Upper lobe of left lung (tissue), 6 donors: ENCODE measurements at regions not wholly inside any gene's neighbourhood (a gene's known extent, or its start where the extent isn't known, plus 50 kb on each side); places are given as distances from the start of the nearest gene placed in this dataset.

Source experiments
- ATAC-seq, 2 donors: fragments of 200-7000 bp; cut with Tn5 transposase; one replicate each; pipeline ENCODE4 v1.9.1; 2022; ENCODE audit warnings: mild to moderate bottlenecking in 2 of 2, moderate library complexity in 2 of 2; ENCODE audit not compliant: low FRiP score in 2 of 2
- DNase-seq, 2 donors: peaks; one replicate each; pipeline ENCODE4 v3.0.0-alpha.2; 2019 to 2020
- H3K27ac ChIP-seq, 4 donors: fragments of 200-600 bp; sonication (generic); one replicate each; pipeline ENCODE4 v1.5.1; 2016 to 2019
- H3K27me3 ChIP-seq, 4 donors: fragments of 200-600 bp; sonication (generic); one replicate each; pipeline ENCODE4 v1.5.1; 2017 to 2019
- H3K36me3 ChIP-seq, 4 donors: fragments of 200-600 bp; sonication (generic); one replicate each; pipeline ENCODE4 v1.5.1; 2016 to 2019
- H3K4me1 ChIP-seq, 4 donors: fragments of 200-600 bp; sonication (generic); one replicate each; pipeline ENCODE4 v1.5.1; 2018 to 2019
- H3K4me3 ChIP-seq, 4 donors: fragments of 200-600 bp; sonication (generic); one replicate each; pipeline ENCODE4 v1.5.1; 2017 to 2019; ENCODE audit warnings: mild to moderate bottlenecking in 2 of 4, moderate library complexity in 1 of 4
- H3K9me3 ChIP-seq, 4 donors: fragments of 200-600 bp; sonication (generic); one replicate each; pipeline ENCODE4 v1.5.1; 2018 to 2019
- CTCF ChIP-seq, 6 experiments: fragments of 450-650 bp in 4 of 6; fragments of 200-600 bp in 2 of 6; sonication (generic) in 2 of 6; IDR thresholded peaks; one replicate each; pipeline ENCODE4 v1.5.1; 2016 to 2019; ENCODE audit warnings: antibody characterized with exemption in 6 of 6
- EP300 ChIP-seq, 4 donors: sonication (generic); formaldehyde crosslinking; IDR thresholded peaks; one replicate each; pipeline ENCODE4 v1.5.1; 2017; ENCODE audit warnings: antibody characterized with exemption in 4 of 4, control low read depth in 2 of 4
- POLR2A ChIP-seq, 4 donors: fragments of 450-650 bp; IDR thresholded peaks; one replicate each; pipeline ENCODE4 v1.5.1; 2016 to 2017; ENCODE audit warnings: antibody characterized with exemption in 4 of 4, mild to moderate bottlenecking in 2 of 4
- POLR2AphosphoS5 ChIP-seq, 2 donors: sonication (generic); formaldehyde crosslinking; IDR thresholded peaks; one replicate each; pipeline ENCODE4 v1.5.1; 2017; ENCODE audit warnings: antibody characterized with exemption in 2 of 2
- WGBS, 2 donors: methylation state at CpG; one replicate each; pipeline ENCODE4 v1.1.5; 2017 to 2018; 5-methylcytosine and 5-hydroxymethylcytosine counted together
- donor health status: DM: no; HTN: no; CAD: no; lungs with moderate emphysema.
- donor health status: DM: no; HTN: yes; CAD: no; lungs with severe emphysema.

- no peak overlapping the region for H3K4me3 ChIP-seq
- H3K36me3 ChIP-seq, result no peaks in the 10 kb centered on the region
- DNase-seq (no peak), ATAC-seq (no peak)
- H3K9me3 ChIP-seq, result no peaks in the 10 kb centered on the region
- peaks cover 0 to 2% (median 0%) of the 10 kb centered on the region in 4 donors for H3K4me1 ChIP-seq
- no peaks in the 10 kb centered on the region for H3K27me3 ChIP-seq
- H3K27ac ChIP-seq, result no peak overlapping the region
- TF ChIP-seq POLR2AphosphoS5 (IDR thresholded peaks at IDR 0.05) (no peak), EP300 (IDR thresholded peaks at IDR 0.05) (no peak), POLR2A (IDR thresholded peaks at IDR 0.05) (no peak), CTCF (IDR thresholded peaks at IDR 0.05) (no peak)
- WGBS, 2 donors, result 84 to 86% methylated on average over 4 of the region's 4 CpGs
Observed at GRCh38 chr13:34474187-34474868, 467.7 kb upstream of the NBEA start.

- no peak for ATAC-seq
- Histone ChIP-seq H3K27ac (no peak overlapping the region), H3K4me1 (no peaks in the 10 kb centered on the region), H3K27me3 (no peaks in the 10 kb centered on the region), H3K4me3 (no peak overlapping the region), H3K9me3 (no peaks in the 10 kb centered on the region), H3K36me3 (no peaks in the 10 kb centered on the region)
- TF ChIP-seq POLR2A (IDR thresholded peaks at IDR 0.05) (no peak), EP300 (IDR thresholded peaks at IDR 0.05) (no peak), POLR2AphosphoS5 (IDR thresholded peaks at IDR 0.05) (no peak), CTCF (IDR thresholded peaks at IDR 0.05) (no peak)
- 69 to 74% methylated on average over 2 of the region's 2 CpGs for WGBS, 2 donors
- DNase-seq, result no peak
Observed at GRCh38 chr13:34478376-34478775, 463.7 kb upstream of the NBEA start.

- Histone ChIP-seq H3K27ac (no peak overlapping the region), H3K4me1 (no peaks in the 10 kb centered on the region), H3K36me3 (no peaks in the 10 kb centered on the region), H3K9me3 (no peaks in the 10 kb centered on the region), H3K4me3 (no peak overlapping the region), H3K27me3 (no peaks in the 10 kb centered on the region)
- TF ChIP-seq EP300 (IDR thresholded peaks at IDR 0.05) (no peak), CTCF (IDR thresholded peaks at IDR 0.05) (no peak), POLR2A (IDR thresholded peaks at IDR 0.05) (no peak), POLR2AphosphoS5 (IDR thresholded peaks at IDR 0.05) (no peak)
- no peak for DNase-seq
- WGBS, 2 donors, result 93 to 94% methylated on average over 2 of the region's 2 CpGs
- no peak for ATAC-seq
Observed at GRCh38 chr13:34502011-34502410, 440.1 kb upstream of the NBEA start.

GRCh38 chr13:34502621-34503020 is 439.4 kb upstream of the NBEA start:
- no peaks in the 10 kb centered on the region for H3K4me1 ChIP-seq
- ATAC-seq, result no peak
- no peak for DNase-seq
- H3K9me3 ChIP-seq, result no peaks in the 10 kb centered on the region
- no peak overlapping the region for H3K4me3 ChIP-seq
- H3K36me3 ChIP-seq, result no peaks in the 10 kb centered on the region
- no peak overlapping the region for H3K27ac ChIP-seq
- TF ChIP-seq CTCF (IDR thresholded peaks at IDR 0.05) (no peak), POLR2A (IDR thresholded peaks at IDR 0.05) (no peak), POLR2AphosphoS5 (IDR thresholded peaks at IDR 0.05) (no peak), EP300 (IDR thresholded peaks at IDR 0.05) (no peak)
- H3K27me3 ChIP-seq, result no peaks in the 10 kb centered on the region
- 74 to 83% methylated on average over 3 of the region's 3 CpGs for WGBS, 2 donors

- H3K27me3 ChIP-seq, result no peaks in the 10 kb centered on the region
- TF ChIP-seq POLR2A (IDR thresholded peaks at IDR 0.05) (no peak), POLR2AphosphoS5 (IDR thresholded peaks at IDR 0.05) (no peak), CTCF (IDR thresholded peaks at IDR 0.05) (no peak), EP300 (IDR thresholded peaks at IDR 0.05) (no peak)
- no peaks in the 10 kb centered on the region for H3K9me3 ChIP-seq
- H3K4me1 ChIP-seq, result no peaks in the 10 kb centered on the region
- WGBS, 2 donors, result 80 to 82% methylated on average over 3 of the region's 3 CpGs
- H3K36me3 ChIP-seq, result no peaks in the 10 kb centered on the region
- ATAC-seq (no peak), DNase-seq (no peak)
- no peak overlapping the region for H3K27ac ChIP-seq
- no peak overlapping the region for H3K4me3 ChIP-seq
Observed at GRCh38 chr13:34506796-34507195, 435.3 kb upstream of the NBEA start.
